ENCODE measurements at regions not wholly inside any gene's neighbourhood (a gene's known extent, or its start where the extent isn't known, plus 50 kb on each side); places are given as distances from the start of the nearest gene placed in this dataset.

DNA sequence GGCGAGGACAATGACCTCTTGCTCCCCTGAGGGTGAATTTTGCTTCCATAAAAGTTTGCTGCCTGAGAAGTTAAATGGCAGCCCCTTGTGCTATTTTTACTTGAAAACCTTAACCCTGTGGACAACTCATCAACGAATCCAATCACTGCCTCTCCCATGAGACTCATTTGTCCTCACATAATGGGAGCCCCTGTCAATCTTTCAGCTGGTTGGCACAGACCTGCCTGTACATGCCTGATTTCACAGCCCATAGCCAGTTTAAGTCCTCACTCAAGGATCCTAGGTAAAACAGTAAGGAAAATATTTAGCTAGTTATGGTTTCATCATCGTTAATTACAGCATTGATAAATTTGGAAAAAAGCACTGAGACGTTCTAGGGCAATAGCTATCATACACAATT is 207.4 kb downstream of the NHLRC3 start:
- DNase-seq, result peak; percentile 2

DNA sequence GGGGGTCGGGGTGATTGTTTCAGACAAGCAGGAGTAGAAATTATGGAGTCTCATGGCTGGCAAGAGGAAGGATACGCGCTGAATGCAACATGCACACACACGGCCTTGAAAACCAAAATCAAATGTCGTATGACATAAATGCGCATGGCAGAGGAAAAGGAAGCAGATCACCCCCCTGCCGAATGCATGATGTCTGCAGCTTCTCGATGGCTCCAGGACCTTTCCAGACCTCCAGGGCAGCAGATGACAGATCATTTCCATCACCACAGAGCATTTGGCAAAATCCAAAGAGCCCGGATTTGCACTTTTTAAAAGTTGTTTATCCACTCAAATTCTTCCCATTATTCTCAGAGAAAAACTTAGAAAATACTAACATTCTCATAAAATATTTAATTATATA is 211.7 kb downstream of the NHLRC3 start:
- no peak for DNase-seq

DNA sequence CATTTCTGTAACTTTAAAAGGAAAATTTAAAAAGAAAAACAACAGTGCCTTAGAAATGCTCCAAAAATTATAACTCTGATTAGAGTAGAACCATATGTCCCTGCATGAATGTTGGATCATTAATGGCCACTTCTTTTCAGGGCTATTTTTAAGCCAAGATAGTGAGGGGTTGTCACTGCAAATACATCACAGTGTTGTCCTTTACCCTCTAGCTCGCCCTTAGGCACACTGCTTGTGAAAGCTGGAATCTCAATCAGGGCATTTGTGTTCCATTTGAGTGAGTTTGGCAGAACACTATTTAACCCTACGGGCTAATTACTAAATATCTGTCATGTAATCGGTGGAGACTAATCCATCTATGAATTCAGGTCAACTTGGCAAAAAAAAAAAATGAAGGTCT is 212.2 kb downstream of the NHLRC3 start:
- no peak for DNase-seq

DNA sequence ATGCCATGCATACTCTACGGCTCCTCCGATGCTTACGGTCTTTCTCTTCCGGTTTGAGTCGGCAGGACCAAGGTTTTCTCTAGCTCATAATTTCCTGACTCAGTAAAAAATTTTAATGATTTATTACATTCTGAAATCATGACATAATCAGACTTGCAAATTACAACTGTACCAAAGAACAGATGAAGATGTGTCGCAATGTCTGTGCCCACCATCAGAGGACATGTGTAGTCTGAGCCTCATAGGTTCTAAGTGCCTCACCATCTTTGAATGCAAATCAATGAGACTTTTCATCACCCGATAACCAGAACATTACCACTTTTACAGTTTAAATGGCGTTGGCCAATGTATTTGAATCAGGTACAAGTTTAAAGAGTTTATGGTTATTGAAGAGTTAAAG is 213.1 kb downstream of the NHLRC3 start:
- no peak for DNase-seq

DNA sequence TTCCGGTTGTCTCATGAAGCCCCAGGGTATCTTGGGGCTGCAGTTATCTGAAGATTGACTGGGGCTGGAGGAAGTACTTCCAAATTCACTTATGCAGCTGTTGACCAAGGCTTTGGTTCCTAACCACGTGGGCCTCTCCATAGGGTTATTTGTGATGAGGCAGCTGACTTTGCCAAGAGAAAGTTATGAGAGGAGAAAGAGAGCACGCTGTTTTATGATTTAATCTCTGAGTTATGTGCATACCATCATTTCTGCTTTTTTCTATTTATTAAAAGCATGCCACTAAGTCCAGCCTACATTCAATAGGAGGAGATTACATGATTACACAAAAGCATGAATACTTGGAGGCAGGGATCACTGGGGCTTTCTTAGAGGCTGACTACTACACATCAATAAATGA is 215.5 kb downstream of the NHLRC3 start:
- DNase-seq, result no peak

DNA sequence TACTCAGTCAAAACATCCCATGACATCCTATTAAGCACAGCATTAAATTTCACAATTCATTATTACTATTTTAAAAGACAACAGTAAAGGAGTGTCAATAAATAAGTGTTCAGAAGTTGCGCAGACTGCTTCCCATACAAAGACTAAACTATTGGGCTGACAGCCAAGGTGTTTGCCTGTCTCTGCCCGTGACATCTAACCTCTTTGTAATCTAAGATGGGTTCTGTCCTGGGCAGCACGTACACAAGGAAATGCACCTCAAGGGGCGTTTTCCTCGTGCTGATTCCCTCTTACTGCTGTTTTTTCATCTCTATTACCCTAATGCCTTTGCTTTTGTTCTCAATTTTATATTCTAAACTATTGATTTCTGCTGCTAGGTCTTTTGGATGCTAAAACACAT is 216.3 kb downstream of the NHLRC3 start:
- DNase-seq, result no peak

DNA sequence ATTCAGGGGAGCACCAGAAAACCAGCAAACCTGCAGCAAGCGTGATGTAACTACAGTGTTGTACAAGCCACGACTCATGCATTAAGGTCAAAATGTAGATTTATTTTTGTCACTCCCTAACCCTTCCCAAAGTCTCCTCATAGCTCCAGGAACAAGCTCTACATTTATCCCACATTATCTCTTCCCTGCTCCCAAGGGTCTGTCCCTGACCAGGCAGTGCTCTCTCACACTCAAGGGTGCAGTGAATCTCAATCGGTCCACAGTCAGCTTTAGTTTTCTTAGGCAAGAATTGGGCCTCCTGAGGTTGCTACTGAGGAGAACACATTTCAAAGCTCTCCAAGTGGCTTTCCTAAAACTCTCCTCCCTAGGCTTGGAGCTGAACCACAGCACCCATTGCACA is 219.4 kb downstream of the NHLRC3 start:
- no peak for DNase-seq

DNA sequence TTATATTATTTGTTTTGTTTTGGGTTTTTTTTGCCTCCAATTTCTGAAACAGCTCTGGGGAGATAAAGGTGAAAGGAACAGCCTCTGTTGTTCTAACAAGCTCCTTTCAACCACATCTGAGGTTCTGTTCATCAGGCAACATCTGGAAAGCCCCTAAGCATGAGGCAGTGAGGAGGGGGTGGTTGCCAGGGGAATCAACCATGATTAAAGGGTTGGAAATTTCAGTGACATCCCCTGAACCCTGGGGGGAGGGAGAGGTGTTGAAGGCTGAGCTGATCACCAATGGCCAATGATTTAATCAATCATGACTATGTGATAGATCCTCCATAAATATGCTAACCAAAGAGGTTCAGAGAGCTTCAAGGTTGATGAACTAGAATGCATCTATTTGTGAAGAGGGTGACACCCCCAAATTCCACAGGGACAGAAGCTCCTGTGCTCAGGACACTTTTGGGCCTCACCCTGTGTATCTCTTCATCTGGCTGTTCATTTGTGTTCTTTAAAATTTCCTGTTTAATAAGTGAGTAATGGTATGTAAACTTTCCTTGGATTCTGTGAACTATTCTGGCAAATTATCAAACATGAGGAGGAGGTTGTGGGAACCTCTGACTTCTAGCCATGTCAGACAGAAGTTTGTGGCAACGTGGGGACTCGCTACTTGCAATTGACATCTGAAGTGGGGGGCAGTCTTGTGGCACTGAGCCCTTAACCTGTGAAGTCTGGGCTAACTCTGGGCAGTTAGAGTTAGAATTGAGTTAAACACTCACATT is 221.3 kb downstream of the NHLRC3 start:
- DNase-seq, result no peak

DNA sequence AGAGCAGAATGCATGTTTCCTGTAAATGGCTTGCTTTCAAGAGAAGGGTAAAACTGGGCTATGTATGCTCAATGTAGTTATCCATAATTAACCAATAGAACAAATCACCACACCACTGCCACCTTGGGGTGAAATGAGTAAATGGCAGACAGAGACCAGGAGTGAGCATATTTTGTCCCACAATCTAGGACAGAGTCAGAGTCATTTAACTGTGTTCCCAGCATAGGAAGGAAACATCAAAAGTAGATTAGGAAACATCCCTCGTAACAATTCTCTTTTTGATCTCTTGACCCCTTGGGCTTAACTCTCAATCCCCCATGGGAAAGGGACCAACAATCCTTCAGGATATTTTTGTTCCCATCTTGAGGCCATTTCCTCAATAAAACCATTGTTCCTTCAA is 224.8 kb downstream of the NHLRC3 start:
- DNase-seq, result no peak

DNA sequence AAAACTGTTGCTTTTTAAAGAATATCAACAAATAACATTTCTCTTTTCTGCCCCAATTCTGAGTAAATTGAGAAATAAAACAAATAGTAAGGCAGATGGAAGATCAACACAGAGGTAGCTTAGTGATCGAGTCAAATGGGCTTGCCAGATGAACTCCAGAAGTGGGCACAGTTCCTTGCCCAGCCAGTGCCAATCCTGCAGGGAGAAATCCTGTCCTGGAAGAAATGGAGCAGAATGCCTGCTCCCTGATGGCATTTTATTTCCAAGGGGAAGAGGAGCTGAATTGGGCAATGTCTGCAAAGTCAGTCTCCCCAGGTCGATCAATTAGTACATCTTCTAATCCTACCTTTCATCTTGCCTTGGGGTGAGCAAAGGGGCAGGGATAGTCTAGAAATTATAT is 225.3 kb downstream of the NHLRC3 start:
- no peak for DNase-seq

DNA sequence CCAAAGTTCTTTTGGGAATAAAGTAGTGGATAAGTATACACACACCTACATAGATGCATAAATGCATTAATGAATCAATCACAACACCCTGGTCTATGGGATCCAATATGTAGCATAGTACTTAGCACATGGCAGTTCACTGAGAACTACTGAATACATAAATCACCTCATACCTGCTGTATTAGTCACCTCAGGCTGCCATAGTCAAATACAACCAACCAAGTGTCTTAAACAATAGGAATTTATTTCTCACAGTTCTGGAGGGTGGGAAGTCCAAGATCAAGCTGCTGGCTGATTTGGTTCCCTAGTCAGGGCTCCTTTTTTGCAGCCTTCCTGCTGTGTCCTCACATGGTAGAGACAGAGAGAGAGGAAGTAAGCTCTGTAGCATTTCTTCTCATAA is 228.2 kb downstream of the NHLRC3 start:
- DNase-seq, result no peak

DNA sequence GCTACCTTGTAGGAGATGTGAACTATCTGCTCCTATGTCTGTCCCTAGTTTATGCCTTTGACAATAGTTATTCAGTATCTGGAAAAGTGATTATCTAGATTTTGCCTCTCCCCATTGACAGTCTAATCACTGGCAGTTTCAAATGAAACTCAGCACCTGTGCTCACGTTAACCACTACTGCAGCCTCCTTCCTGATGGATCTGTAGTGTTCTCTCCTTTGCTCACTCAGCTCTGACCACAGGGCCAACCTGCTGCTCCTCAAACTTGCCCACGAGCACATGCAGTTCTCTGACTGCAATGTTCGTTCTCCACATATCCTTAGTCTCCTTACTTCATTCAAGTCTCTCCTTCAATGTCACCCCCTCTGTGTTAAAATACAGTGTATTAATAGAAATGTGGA is 230.1 kb downstream of the NHLRC3 start:
- no peak for DNase-seq

DNA sequence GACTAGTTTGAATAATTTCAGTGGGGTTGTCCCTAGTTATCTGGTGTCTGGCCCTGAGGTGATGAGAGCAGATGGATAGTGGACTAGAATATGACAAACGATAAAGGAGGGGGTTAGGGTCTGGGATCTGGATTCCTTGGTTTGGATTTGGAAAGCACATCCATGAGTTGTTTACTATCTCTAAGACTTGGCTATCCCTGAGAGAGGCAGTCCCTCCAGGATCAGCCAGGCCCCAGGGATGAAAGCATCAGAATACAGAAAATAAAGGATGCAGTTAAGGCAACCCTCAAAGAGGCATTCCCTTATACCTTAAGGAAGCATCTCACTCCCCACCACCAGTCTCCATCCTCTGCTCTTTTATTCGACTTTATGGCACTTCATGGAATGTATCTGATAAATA is 230.7 kb downstream of the NHLRC3 start:
- DNase-seq, result no peak

DNA sequence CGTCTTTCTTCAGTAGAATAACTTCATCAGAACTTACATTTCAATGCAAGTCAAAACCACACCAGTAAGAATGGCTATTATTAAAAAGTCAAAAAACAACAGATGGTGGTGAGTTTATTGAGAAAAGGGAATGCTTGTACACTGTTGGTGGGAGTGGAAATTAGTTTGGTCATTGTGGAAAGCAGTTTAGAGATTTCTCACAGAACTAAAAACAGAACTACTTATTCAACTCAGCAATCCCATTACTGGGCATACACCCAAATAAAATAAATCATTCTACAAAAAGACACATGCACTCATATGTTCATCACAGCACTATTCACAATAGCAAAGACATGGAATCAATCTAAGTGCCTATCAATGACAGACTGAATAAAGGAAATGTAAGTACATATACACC is 231.2 kb downstream of the NHLRC3 start:
- no peak for DNase-seq

DNA sequence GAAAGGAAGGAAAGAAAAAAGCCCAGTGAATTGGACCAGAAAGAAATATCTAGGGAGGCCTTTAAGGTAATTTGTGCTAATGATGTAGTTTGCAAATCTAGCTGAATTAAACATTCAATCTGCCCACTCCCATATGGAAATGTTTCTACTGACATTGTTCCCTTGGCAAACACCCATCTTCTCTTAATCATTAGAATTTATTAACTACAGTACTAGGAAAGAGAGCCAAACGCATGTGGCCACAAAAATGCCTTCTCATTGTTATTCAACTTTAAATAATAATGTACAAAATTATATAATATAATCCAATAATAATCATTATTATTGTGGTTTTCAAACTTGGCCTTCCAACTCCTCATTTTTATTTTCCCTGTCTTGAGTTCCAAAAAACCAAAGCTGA is 234.7 kb downstream of the NHLRC3 start:
- DNase-seq, result no peak

DNA sequence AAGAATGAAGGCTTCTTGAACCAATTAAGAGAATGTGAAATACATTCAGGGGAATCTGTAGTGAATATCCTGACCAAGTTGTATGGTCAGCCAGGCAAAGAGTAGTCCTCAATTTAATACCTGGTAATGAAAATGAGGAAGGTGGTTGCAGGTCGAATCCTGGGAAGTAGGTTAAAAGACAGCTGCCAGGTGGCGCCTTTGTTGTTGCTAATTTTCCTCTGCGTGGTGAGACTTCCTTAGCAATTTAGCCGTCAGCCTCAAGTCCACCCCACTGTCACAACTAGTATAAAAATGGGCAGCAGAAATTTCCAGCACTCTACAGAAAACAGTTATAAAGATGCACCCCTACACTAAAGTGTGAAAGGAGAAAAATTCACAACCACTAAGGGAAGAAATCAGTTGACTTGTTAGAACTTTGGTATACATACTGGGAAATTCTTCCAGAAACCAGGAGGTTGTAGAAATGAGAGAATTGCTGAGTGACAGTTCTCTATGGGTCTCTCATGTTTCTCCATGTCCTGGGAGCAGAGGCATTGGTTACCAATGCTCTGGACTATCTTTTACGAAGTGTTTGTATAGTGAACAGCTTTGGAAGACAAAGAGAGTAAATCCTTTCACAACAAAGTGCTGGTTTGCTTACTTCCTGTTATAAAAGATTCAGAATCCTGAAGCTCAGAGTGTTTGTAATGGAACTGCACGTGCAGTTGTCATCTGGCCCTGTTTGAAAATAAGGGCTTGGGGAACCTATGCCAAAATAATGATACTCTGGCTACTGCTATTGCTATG is 235.9 kb downstream of the NHLRC3 start:
- no peak for DNase-seq

DNA sequence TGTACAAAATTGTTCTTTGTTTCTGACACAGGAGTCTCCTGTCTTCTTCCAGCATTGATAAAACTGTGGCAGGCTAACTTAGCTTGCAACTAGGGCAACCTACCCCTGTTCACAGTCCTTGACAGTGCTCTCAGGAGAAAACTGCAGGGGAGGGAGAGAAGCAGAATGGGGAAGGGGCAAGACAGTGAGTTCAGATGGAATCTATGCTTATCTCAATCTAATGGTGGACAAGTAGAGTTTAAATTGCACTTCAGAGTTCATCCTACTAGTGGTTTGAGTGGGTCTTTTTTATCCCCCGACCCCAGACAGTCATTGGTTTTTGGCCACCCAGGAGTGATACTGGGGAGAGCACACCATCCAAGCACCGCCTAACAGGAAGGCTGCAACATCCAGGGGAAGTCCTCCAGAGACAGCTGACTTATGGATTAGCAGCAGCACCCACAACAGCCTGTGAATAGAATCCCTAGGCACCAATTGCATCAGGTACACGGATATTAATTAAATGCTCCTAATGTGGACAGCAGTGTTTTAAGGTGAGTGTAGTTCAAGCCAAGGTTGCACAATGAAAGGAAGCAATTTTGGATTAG is 236.6 kb downstream of the NHLRC3 start:
- no peak for DNase-seq

DNA sequence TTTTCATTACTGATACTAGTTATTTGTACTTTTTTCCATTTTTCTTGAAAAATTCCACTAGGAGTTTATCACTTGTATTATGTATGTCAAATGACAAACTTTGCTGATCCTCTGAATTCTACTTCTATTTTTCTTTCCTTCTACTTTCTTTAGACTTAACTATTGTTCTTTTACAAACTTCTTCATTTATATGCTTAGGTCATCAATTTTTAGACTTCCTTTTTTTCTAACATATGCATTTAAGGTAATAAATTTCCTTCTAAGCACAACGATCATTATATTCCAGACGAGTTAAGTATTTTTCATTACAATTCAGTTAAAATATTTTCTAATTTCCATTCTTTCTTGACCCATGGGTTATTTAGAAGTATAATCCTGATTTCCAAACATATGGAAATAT is 240.8 kb downstream of the NHLRC3 start:
- no peak for DNase-seq

DNA sequence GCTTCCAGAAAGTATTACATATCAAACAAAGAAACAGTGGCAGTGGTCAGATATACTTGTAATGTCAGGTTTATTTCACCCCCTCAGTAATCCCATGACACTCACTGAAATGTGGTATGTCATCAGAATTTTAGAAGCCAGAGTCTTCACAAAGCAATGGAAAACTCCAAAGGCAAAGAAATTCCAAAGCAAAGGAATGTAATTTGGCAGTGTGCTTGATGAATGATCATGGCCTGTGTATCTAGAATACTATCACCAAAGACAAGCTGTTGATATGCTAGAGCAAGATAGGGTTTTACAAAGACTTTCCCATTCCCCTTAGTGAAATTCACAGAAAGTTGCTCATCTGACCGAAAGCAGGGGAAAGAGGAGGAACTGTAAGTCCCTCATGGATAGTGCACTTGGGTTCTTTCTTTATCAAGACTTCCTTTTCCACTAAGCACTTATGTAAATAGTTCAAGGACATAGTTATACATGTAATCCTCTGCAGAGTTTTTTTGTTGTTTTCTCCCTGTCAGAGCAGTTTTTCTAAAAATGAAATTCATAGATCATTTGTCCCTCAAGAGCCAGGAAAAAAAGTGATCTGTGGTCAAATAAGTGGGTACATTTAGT is 243.4 kb downstream of the NHLRC3 start:
- no peak for DNase-seq

DNA sequence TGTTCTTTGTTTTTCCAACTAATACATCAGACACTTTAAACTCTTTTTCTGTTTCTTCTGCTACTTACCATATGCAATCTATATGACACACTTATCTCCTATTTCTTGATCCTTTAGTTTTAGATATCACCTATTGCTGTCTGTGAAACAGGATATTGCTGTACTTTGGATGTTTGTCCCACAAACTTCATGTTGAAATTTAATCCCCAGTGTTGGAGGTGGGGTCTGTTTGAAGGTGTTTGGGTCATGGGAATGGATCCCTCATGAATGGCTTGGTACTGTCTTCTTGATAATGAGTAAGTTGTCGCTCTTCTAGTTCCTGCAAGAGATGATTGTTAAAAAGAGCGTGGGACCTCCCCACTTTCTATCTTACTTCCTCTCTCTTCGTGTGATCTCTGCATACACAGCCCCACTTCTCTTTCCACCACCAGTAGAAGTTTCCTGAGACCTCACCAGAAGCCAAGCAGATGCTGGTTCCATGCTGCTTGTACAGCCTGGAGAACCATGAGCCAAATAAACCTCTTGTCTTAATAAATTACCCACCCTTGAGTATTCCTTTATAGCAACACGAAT is 244.2 kb downstream of the NHLRC3 start:
- no peak for DNase-seq

DNA sequence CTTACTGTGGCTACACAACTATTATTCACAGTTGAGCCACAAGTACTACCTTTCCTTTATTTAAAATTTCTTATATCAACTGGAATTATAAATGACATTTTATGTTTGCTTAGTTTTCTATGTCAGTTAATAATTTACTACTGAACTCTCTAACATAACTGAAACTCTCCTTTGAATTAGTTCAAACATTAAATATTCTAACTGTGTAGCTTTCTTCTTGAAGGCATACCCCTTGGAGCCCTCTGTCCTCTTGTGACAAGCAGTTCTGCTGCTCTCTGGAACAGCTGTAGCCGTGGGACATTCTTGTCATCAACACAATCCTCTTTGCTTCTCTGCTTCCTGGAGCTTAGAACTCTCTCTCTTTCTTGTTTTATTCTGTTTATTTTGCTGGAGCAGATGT is 244.8 kb downstream of the NHLRC3 start:
- DNase-seq, result no peak

DNA sequence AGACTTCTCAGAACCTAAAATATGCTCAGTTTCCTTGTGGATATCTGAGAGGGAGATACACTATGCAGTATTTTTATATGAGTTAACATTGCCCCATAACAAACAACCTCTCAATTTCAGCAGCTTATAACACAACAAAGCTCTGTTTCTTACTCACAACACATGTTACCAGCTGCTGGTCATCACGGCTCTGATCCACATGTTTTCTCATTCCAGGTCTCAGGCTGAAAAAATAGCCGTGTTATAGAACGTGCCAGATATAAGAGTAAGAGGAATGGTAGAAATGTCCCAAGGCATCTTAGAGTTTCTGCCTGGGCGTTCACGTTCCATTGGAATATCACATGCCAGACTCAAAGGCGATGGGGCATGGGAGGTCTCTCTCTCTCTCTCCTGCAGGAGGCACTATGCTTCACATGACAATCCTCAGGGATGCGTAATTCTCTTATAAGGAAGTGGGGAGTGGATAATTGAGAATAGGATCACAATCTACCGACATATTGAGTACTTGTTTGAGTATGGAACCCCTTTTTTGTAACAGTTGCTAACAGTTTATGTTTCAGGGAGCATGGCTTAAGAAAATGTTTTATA is 246.6 kb downstream of the NHLRC3 start:
- no peak for DNase-seq

All from DMS79 (cell line).